ENCODE measurements at regions not wholly inside any gene's neighbourhood (a gene's known extent, or its start where the extent isn't known, plus 50 kb on each side); places are given as distances from the start of the nearest gene placed in this dataset.
"Not testable (repeated sequence)": the region's sequence is repeated elsewhere in the genome, so short reads cannot be mapped to it uniquely, and the experiment has no call there.

DNA sequence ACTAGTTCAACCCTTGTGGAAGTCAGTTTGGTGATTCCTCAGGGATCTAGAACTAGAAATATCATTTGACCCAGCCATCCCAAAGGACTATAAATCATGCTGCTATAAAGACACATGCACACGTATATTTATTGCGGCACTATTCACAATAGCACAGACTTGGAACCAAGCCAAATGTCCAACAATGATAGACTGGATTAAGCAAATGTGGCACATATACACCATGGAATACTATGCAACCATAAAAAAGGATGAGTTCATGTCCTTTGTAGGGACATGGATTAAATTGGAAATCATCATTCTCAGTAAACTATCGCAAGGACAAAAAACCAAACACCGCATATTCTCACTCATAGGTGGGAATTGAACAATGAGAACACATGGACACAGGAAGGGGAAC is 157.8 kb downstream of the MSN start:
- DNase-seq (ENCODE audit: low read depth in 2 of 2), result not testable (repeated sequence)

DNA sequence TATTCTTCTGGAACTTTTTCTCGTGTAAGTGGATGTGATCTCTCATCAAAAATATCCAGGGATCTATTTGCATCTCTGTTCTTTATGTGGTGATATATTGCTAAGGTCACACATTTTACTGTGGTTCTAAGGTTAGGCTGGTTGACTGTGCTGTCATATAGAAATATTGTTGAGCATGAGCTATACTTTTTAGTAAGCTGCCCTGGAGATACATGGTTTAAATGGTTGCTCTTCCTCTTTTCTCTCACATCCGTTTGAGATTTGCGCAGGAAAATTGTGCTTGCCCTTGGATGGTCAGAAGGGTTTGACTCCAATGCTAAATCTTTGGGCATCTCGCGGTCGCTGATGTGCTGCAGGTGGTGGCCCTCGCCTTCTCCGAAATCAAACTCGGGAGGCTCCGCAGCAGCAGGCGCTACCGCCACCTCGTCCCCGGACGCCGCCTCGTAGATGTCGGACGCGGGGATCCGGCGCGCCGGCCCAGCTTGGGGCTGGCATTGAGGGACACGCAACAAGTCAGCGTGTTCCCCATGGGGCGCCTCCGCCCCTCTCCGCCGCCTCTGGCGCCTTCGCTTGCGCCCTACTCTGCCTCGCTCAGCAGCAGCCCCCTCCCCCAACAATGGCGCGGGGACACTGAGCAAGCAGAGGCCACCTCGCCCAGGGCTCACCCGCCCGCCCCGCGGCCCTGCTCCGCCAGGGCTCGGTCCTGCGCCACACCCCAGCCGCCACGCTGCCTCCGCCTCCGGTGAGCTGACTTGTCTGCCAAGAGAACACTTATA is 154.5 kb downstream of the MSN start:
- DNase-seq (ENCODE audit: low read depth in 2 of 2), result peak; percentile 2 to 28

DNA sequence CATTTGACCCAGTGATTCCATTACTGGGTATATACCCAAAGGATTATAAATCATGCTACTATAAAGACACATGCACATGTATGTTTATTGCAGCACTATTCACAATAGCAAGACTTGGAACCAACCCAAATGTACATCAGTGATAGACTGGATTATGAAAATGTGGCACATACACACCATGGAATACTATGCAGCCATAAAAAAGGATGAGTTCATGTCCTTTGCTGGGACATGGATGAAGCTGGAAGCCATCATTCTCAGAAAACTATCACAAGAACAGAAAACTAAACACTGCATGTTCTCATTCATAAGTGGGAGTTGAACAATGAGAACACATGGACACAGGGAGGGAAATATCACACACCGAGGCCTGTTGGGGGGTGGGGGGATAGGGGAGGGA is 152.5 kb downstream of the MSN start:
- DNase-seq (ENCODE audit: low read depth in 2 of 2), result not testable (repeated sequence)

DNA sequence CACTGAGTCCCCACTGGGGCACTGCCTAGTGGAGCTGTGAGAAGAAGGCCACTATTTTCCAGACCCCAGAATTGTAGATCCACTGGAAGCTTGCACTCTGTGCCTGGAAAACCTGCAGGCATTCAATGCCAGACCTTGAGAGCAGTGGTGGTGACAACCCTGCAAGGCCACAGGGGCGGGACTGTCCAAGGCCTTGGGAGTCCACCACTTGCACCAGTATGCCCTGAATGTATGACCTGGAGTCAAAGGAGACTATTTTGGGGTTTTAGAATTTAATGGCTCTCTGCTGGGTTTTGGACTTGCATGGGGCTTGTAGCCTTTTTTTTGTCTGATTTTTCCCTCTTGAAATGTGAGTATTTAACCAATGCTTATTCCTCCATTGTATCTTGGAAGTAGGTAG is 145.8 kb downstream of the MSN start:
- no peak for DNase-seq (ENCODE audit: low read depth in 2 of 2)

DNA sequence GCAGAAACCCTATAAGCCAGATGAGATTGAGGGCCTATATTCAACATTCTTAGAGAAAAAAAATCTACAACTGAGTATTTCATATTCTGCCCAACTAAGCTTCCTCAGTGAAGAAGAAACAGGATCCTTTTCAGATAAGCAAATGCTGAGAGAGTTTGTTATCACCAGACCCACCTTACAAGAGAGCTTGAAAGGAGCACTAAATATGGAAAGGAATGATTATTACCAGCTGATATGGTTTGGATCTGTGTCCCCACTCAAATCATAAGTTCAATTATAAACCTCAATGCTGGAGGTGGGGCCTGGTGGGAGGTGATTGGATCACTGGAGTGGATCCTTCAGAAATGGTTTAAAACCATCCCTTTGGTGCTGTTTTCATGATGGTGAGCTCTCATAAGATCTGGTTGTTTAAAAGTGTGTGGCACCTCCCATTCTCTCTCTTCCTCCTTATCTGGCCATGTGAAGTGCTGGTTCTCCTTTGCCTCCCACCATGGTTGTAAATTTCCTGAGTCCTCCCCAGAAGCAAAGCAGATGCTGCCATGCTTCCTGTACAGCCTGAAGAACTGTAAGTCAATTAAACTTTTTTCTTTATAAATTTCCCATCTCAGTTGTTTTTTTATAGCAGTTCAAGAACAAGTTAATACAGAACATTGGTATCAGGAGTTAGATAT is 144.2 kb downstream of the MSN start:
- DNase-seq (ENCODE audit: low read depth in 2 of 2), result no peak

Data from stimulated activated CD4-positive, alpha-beta T cell treated with anti-CD3 and anti-CD28 coated beads, Interleukin-1b, Interleukin-23, amount 100 ng/mL, for 4 hours (primary cell).